Liver (tissue), 3 donors: ENCODE measurements at regions not wholly inside any gene's neighbourhood (a gene's known extent, or its start where the extent isn't known, plus 50 kb on each side); places are given as distances from the start of the nearest gene placed in this dataset.

ENCODE experiments used
- ATF3 ChIP-seq: IDR thresholded peaks from 2 replicates; pipeline ENCODE4 v1.6.1; 2016; ENCODE audit warnings: antibody characterized with exemption
- CTCF ChIP-seq: fragments of 150-350 bp; IDR thresholded peaks from 2 replicates; pipeline ENCODE4 v1.5.1; 2017; ENCODE audit warnings: improper control_type of control experiment, low read depth, low read length; ENCODE audit not compliant: missing input control
- EGR1 ChIP-seq, 2 donors: IDR thresholded peaks; 2 replicates each; pipeline ENCODE4 v1.6.1; 2016 to 2018; ENCODE audit warnings: antibody characterized with exemption in 2 of 2, low read depth in 2 of 2
- FOXA1 ChIP-seq: IDR thresholded peaks from 2 replicates; pipeline ENCODE4 v1.6.1; 2016; ENCODE audit warnings: antibody characterized with exemption
- GABPA ChIP-seq, 2 donors: IDR thresholded peaks in 1 of 2; conservative IDR thresholded peaks in 1 of 2; 2 replicates each; pipeline ENCODE4 v1.6.1; 2016; ENCODE audit warnings: antibody characterized with exemption in 2 of 2, mild to moderate bottlenecking in 1 of 2, moderate library complexity in 1 of 2
- MAX ChIP-seq: IDR thresholded peaks from 2 replicates; pipeline ENCODE4 v1.6.1; 2016; ENCODE audit warnings: antibody characterized with exemption
- NR2F2 ChIP-seq: IDR thresholded peaks from 2 replicates; pipeline ENCODE4 v1.6.1; 2016; ENCODE audit warnings: antibody characterized with exemption
- RAD21 ChIP-seq, 2 donors: IDR thresholded peaks; 2 replicates each; pipeline ENCODE4 v1.6.1; 2016; ENCODE audit warnings: antibody characterized with exemption in 2 of 2, mild to moderate bottlenecking in 2 of 2
- REST ChIP-seq: IDR thresholded peaks from 2 replicates; pipeline ENCODE4 v1.6.1; 2016; ENCODE audit warnings: antibody characterized with exemption, mild to moderate bottlenecking
- SP1 ChIP-seq: IDR thresholded peaks from 2 replicates; pipeline ENCODE4 v1.6.1; 2018; ENCODE audit warnings: antibody characterized with exemption, mild to moderate bottlenecking
- TAF1 ChIP-seq: conservative IDR thresholded peaks from 2 replicates; pipeline ENCODE4 v1.6.1; 2016; ENCODE audit warnings: antibody characterized with exemption, mild to moderate bottlenecking
- YY1 ChIP-seq: IDR thresholded peaks from 2 replicates; pipeline ENCODE4 v1.6.1; 2016; ENCODE audit warnings: antibody characterized with exemption, mild to moderate bottlenecking
- ZBTB33 ChIP-seq: IDR thresholded peaks from 2 replicates; pipeline ENCODE4 v1.6.1; 2016; ENCODE audit warnings: antibody characterized with exemption
- donor health status: healthy.
- donor health status: healthy.

- TF ChIP-seq CTCF = no peak
- no peak for TF ChIP-seq EGR1 (IDR thresholded peaks at IDR 0.05; ENCODE audit: low read depth in 2 of 2)
- TF ChIP-seq ATF3 = no peak
- no peak for TF ChIP-seq REST
- TF ChIP-seq RAD21 (IDR thresholded peaks at IDR 0.05) = no peak
- TF ChIP-seq TAF1 = no peak
- no peak for TF ChIP-seq MAX
- no peak for TF ChIP-seq SP1
- no peak for TF ChIP-seq YY1
- no peak for TF ChIP-seq GABPA (IDR thresholded peaks at IDR 0.05 in 1 of 2, conservative IDR thresholded peaks at IDR 0.05 in 1 of 2)
- TF ChIP-seq ZBTB33 = no peak
- no peak for TF ChIP-seq NR2F2
- no peak for TF ChIP-seq FOXA1
Measured at GRCh38 chr1:214165850-214166374, 115.0 kb upstream of the SMYD2 start.
